NCI-H2227 (cell line): ENCODE measurements at regions not wholly inside any gene's neighbourhood (a gene's known extent, or its start where the extent isn't known, plus 50 kb on each side); places are given as distances from the start of the nearest gene placed in this dataset.

Experiments used
- DNase-seq: peaks from one replicate; lab custom pipeline; 2025; ENCODE audit not compliant: unreplicated experiment; lab: John Stamatoyannopoulos, UW

GRCh38 chr4:84441758-84442377 lies 57.2 kb downstream of the NKX6-1 start:
- no peak for DNase-seq

GRCh38 chr4:84439996-84440395 lies 59.1 kb downstream of the NKX6-1 start:
- no peak for DNase-seq

GRCh38 chr4:84436812-84437211 lies 62.3 kb downstream of the NKX6-1 start:
- DNase-seq: no peak

GRCh38 chr4:84434344-84434743 lies 64.7 kb downstream of the NKX6-1 start:
- DNase-seq: no peak

GRCh38 chr4:84433633-84434222 lies 65.4 kb downstream of the NKX6-1 start:
- no peak for DNase-seq

- no peak for DNase-seq
Observed at GRCh38 chr4:84432713-84433112, 66.4 kb downstream of the NKX6-1 start.

- DNase-seq: no peak
Observed at GRCh38 chr4:84420608-84421007, 78.5 kb downstream of the NKX6-1 start.

GRCh38 chr4:84419201-84419600 lies 79.9 kb downstream of the NKX6-1 start:
- no peak for DNase-seq

GRCh38 chr4:84417997-84418709 lies 80.9 kb downstream of the NKX6-1 start:
- peak; percentile 30 for DNase-seq

GRCh38 chr4:84413976-84414375 lies 85.1 kb downstream of the NKX6-1 start:
- no peak for DNase-seq

GRCh38 chr4:84413480-84413879 lies 85.6 kb downstream of the NKX6-1 start:
- no peak for DNase-seq

- DNase-seq: no peak
Observed at GRCh38 chr4:84412062-84412461, 87.0 kb downstream of the NKX6-1 start.

- peak; percentile 19 for DNase-seq
Observed at GRCh38 chr4:84407554-84408407, 91.3 kb downstream of the NKX6-1 start.

GRCh38 chr4:84403656-84404055 lies 95.4 kb downstream of the NKX6-1 start:
- DNase-seq: no peak

GRCh38 chr4:84401701-84402306 lies 97.3 kb downstream of the NKX6-1 start:
- DNase-seq: no peak

GRCh38 chr4:84394386-84394785 lies 104.7 kb downstream of the NKX6-1 start:
- no peak for DNase-seq

GRCh38 chr4:84392951-84393590 lies 106.0 kb downstream of the NKX6-1 start:
- DNase-seq: no peak

GRCh38 chr4:84389406-84389805 lies 109.7 kb downstream of the NKX6-1 start:
- no peak for DNase-seq

- no peak for DNase-seq
Observed at GRCh38 chr4:84385203-84385602, 113.9 kb downstream of the NKX6-1 start.

- DNase-seq: no peak
Observed at GRCh38 chr4:84384801-84385200, 114.3 kb downstream of the NKX6-1 start.

- DNase-seq: no peak
Observed at GRCh38 chr4:84381759-84382158, 117.3 kb downstream of the NKX6-1 start.
